HG02623 (cell line): ENCODE measurements at regions not wholly inside any gene's neighbourhood (a gene's known extent, or its start where the extent isn't known, plus 50 kb on each side); places are given as distances from the start of the nearest gene placed in this dataset.
"Not testable (repeated sequence)": the region's sequence is repeated elsewhere in the genome, so short reads cannot be mapped to it uniquely, and the experiment has no call there.

Experiments
- ATAC-seq: cut with Tn5 transposase; IDR thresholded peaks from one replicate; pipeline ENCODE4 v1.9.1; 2021; ENCODE audit warnings: moderate library complexity; ENCODE audit not compliant: unreplicated experiment

- ATAC-seq = no peak
Measured at GRCh38 chr3:76502076-76502475, 537.8 kb upstream of the ROBO2 start.

- ATAC-seq = no peak
Measured at GRCh38 chr3:76505202-76505845, 534.6 kb upstream of the ROBO2 start.

- no peak for ATAC-seq
Measured at GRCh38 chr3:76509179-76509830, 530.6 kb upstream of the ROBO2 start.

GRCh38 chr3:76514836-76515235 lies 525.1 kb upstream of the ROBO2 start:
- no peak for ATAC-seq

- ATAC-seq = no peak
Measured at GRCh38 chr3:76523337-76523736, 516.6 kb upstream of the ROBO2 start.

- no peak for ATAC-seq
Measured at GRCh38 chr3:76525726-76526125, 514.2 kb upstream of the ROBO2 start.

- ATAC-seq = no peak
Measured at GRCh38 chr3:76527773-76528172, 512.1 kb upstream of the ROBO2 start.

- no peak for ATAC-seq
Measured at GRCh38 chr3:76532158-76532822, 507.6 kb upstream of the ROBO2 start.

- ATAC-seq = not testable (repeated sequence)
Measured at GRCh38 chr3:76533710-76534109, 506.2 kb upstream of the ROBO2 start.

GRCh38 chr3:76537857-76538256 lies 502.0 kb upstream of the ROBO2 start:
- ATAC-seq = peak; percentile 70

- no peak for ATAC-seq
Measured at GRCh38 chr3:76547674-76548073, 492.2 kb upstream of the ROBO2 start.

- ATAC-seq = no peak
Measured at GRCh38 chr3:76550522-76551201, 489.2 kb upstream of the ROBO2 start.

- no peak for ATAC-seq
Measured at GRCh38 chr3:76551739-76552138, 488.2 kb upstream of the ROBO2 start.

- no peak for ATAC-seq
Measured at GRCh38 chr3:76552653-76553052, 487.2 kb upstream of the ROBO2 start.

- no peak for ATAC-seq
Measured at GRCh38 chr3:76554707-76555106, 485.2 kb upstream of the ROBO2 start.

- ATAC-seq = no peak
Measured at GRCh38 chr3:76561494-76562236, 478.2 kb upstream of the ROBO2 start.

- ATAC-seq = peak; percentile 47
Measured at GRCh38 chr3:76565496-76566210, 474.2 kb upstream of the ROBO2 start.

- ATAC-seq = peak; percentile 6
Measured at GRCh38 chr3:76566211-76566534, 473.7 kb upstream of the ROBO2 start.

- ATAC-seq = no peak
Measured at GRCh38 chr3:76566904-76567303, 473.0 kb upstream of the ROBO2 start.

GRCh38 chr3:76570436-76571057 lies 469.4 kb upstream of the ROBO2 start:
- ATAC-seq = no peak
